ENCODE measurements at regions not wholly inside any gene's neighbourhood (a gene's known extent, or its start where the extent isn't known, plus 50 kb on each side); places are given as distances from the start of the nearest gene placed in this dataset.

DNA sequence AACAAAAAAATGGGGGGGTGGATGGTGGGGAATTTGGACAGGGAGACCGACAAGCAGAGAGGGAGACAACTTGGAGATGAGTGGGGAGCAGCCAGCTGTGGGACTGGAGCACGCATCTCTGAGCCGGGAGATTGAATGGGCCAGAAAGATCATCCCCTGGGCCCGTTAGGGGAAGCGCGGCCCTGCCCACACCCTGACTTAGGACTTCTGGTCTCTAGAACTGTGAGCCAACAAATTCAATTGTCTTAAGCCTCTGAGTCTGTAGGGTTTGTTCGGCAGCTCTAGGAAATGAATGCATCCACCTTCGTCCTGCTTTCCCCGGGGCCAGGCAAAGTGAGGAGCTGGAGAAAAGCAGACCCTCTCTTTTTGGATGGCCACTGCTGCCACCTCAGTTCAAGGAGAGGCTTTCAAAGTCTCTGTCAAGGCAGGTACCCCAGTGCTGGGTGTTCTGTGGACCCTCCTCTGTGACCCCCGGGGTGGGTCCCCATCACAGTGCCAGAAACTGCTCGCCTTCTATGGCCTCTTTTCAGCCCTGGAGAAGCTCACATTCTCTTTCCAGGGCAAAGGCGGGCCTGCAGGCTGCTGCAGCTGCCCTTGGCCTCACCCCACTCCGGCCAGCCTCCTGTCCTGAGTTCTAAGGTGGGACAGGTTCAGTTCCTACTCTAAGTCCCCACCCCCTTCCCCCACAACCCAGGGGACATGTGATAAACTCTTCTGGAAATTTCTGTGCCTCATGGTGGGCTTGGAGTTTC, 423.2 kb downstream of the RPS24 start:
- no peak overlapping the region for H3K27ac ChIP-seq (ENCODE audit: low read depth in 1 of 2, low read length in 1 of 2)
- DNase-seq (no peak), ATAC-seq (ENCODE audit: insufficient read depth, low FRiP score) (no peak)
- no peak overlapping the region for H3K4me3 ChIP-seq
- 91 to 93% methylated on average over 13 of the region's 13 CpGs for WGBS, 2 donors
- no peak overlapping the region for H3K9ac ChIP-seq (ENCODE audit: insufficient read depth in 1 of 2, low read length in 2 of 2)
- TF ChIP-seq, protein P1, sequence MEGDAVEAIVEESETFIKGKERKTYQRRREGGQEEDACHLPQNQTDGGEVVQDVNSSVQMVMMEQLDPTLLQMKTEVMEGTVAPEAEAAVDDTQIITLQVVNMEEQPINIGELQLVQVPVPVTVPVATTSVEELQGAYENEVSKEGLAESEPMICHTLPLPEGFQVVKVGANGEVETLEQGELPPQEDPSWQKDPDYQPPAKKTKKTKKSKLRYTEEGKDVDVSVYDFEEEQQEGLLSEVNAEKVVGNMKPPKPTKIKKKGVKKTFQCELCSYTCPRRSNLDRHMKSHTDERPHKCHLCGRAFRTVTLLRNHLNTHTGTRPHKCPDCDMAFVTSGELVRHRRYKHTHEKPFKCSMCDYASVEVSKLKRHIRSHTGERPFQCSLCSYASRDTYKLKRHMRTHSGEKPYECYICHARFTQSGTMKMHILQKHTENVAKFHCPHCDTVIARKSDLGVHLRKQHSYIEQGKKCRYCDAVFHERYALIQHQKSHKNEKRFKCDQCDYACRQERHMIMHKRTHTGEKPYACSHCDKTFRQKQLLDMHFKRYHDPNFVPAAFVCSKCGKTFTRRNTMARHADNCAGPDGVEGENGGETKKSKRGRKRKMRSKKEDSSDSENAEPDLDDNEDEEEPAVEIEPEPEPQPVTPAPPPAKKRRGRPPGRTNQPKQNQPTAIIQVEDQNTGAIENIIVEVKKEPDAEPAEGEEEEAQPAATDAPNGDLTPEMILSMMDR (IDR thresholded peaks at IDR 0.05; ENCODE audit: control extremely low read depth, extremely low read depth): no peak
- H3K9me3 ChIP-seq (ENCODE audit: control insufficient read depth in 4 of 4, insufficient read depth in 3 of 4, low read length in 3 of 4): no peaks in the 10 kb centered on the region
- peaks cover 0 to 6% (median 0%) of the 10 kb centered on the region in 5 donors for H3K4me1 ChIP-seq (ENCODE audit: control insufficient read depth in 5 of 5, insufficient read depth in 5 of 5, low read length in 5 of 5)
- H3K36me3 ChIP-seq (ENCODE audit: control insufficient read depth in 4 of 4, insufficient read depth in 4 of 4, low read length in 4 of 4): no peaks in the 10 kb centered on the region
- H3K27me3 ChIP-seq (ENCODE audit: control insufficient read depth in 3 of 3, insufficient read depth in 3 of 3, low read length in 2 of 3): peaks cover 0 to 2% (median 0%) of the 10 kb centered on the region in 3 donors

DNA sequence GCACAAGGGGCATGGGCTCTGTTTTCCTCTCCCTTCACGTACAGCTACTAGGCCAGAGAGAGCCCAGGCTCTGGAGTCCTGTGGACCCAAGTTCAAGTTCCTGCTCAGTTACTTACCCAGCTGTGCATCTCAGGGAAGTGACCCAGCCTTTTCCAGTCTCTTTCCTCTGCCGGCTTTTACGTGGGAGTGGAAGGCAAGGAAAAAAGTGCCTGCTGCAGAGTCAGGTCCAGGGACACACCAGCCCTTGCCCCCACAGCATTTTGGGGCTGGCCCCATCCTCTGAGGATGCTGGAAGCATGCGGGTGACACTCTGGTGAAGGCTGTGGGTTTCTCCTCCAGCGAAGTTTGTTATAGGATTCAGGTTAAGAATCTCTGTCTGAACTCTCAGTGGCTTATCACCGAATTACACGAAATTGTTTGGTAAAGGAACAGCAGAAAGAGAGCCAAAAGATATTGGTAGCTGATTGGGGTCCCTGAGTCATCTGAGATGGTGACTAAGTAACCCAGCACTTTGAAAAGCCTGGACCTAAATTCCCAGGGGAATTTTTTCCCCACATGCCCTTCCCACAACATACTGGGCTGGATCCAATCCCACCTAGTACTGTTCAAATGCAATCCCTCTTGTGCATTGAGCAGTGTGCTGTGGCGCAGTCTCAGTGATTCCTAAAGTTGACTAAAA, 424.3 kb downstream of the RPS24 start:
- 90 to 94% methylated on average over 8 of the region's 8 CpGs for WGBS, 2 donors

DNA sequence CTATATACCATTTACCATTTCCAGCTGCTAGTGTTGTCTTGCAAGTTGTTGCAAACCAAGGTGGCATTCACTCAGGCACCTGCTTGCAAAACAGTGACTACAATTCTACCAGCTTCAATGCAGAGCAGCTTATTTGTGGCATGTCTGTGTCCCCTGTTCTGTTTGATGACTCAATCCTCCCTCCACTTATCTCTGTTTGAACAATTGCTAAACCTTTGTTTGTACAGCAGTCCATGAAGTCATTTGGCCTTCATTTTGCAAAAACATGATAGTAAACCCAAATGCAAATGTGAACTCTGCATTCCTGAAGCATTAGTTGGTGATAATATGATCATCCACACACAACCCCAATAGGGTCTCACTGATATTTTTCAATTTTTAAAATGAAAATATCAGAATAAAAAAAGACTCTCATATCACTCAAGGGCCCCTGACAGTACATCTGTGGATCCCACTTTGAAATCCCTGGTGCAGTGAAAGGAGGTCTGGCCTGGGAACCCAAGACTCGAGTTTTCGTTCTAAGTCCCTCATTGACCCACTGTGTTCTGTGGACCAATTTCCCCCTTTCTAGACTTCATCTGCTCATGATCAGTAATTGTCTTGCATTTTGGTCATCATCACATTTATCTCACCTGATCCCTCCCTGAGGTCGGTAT, 425.4 kb downstream of the RPS24 start:
- 90 to 92% methylated on average over 3 of the region's 3 CpGs for WGBS, 2 donors
- H3K9me3 ChIP-seq (ENCODE audit: control insufficient read depth in 4 of 4, insufficient read depth in 3 of 4, low read length in 3 of 4): no peaks in the 10 kb centered on the region
- no peaks in the 10 kb centered on the region for H3K36me3 ChIP-seq (ENCODE audit: control insufficient read depth in 4 of 4, insufficient read depth in 4 of 4, low read length in 4 of 4)
- TF ChIP-seq, protein P1 (IDR thresholded peaks at IDR 0.05; ENCODE audit: control extremely low read depth, extremely low read depth): no peak
- H3K27me3 ChIP-seq (ENCODE audit: control insufficient read depth in 3 of 3, insufficient read depth in 3 of 3, low read length in 2 of 3): no peaks in the 10 kb centered on the region
- peaks cover 0 to 6% (median 0%) of the 10 kb centered on the region in 5 donors for H3K4me1 ChIP-seq (ENCODE audit: control insufficient read depth in 5 of 5, insufficient read depth in 5 of 5, low read length in 5 of 5)
- no peak overlapping the region for H3K27ac ChIP-seq (ENCODE audit: low read depth in 1 of 2, low read length in 1 of 2)
- H3K9ac ChIP-seq (ENCODE audit: insufficient read depth in 1 of 2, low read length in 2 of 2): no peak overlapping the region
- DNase-seq: no peak
- H3K4me3 ChIP-seq: no peak overlapping the region
- peak; percentile 71 for ATAC-seq (ENCODE audit: insufficient read depth, low FRiP score)

More for the DNA sequence above, 424.3 kb downstream of the RPS24 start:
- no peak for DNase-seq
- ATAC-seq (ENCODE audit: insufficient read depth, low FRiP score): no peak
- H3K36me3 ChIP-seq (ENCODE audit: control insufficient read depth in 4 of 4, insufficient read depth in 4 of 4, low read length in 4 of 4): no peaks in the 10 kb centered on the region
- no peak overlapping the region for H3K4me3 ChIP-seq
- H3K4me1 ChIP-seq (ENCODE audit: control insufficient read depth in 5 of 5, insufficient read depth in 5 of 5, low read length in 5 of 5): peaks cover 0 to 6% (median 0%) of the 10 kb centered on the region in 5 donors
- no peak overlapping the region for H3K27ac ChIP-seq (ENCODE audit: low read depth in 1 of 2, low read length in 1 of 2)
- no peaks in the 10 kb centered on the region for H3K9me3 ChIP-seq (ENCODE audit: control insufficient read depth in 4 of 4, insufficient read depth in 3 of 4, low read length in 3 of 4)
- peaks cover 0 to 2% (median 0%) of the 10 kb centered on the region in 3 donors for H3K27me3 ChIP-seq (ENCODE audit: control insufficient read depth in 3 of 3, insufficient read depth in 3 of 3, low read length in 2 of 3)
- no peak overlapping the region for H3K9ac ChIP-seq (ENCODE audit: insufficient read depth in 1 of 2, low read length in 2 of 2)
- TF ChIP-seq, protein P1 (IDR thresholded peaks at IDR 0.05; ENCODE audit: control extremely low read depth, extremely low read depth): no peak

All from lung (tissue), 11 donors.